Thyroid gland (tissue), 4 donors: ENCODE measurements at regions not wholly inside any gene's neighbourhood (a gene's known extent, or its start where the extent isn't known, plus 50 kb on each side); places are given as distances from the start of the nearest gene placed in this dataset.

Experiments
- CTCF ChIP-seq, 6 experiments: fragments of 200-600 bp in 3 of 6; fragments of 450-650 bp in 3 of 6; sonication (generic) in 3 of 6; IDR thresholded peaks; one replicate each; pipeline ENCODE4 v1.5.1; 2016 to 2019; ENCODE audit warnings: antibody characterized with exemption in 6 of 6, mild to moderate bottlenecking in 2 of 6, inconsistent platforms in 1 of 6, moderate library complexity in 1 of 6
- POLR2A ChIP-seq, 2 donors: fragments of 450-650 bp; IDR thresholded peaks; one replicate each; pipeline ENCODE4 v1.6.1; 2017; ENCODE audit warnings: antibody characterized with exemption in 2 of 2, mild to moderate bottlenecking in 2 of 2, moderate library complexity in 1 of 2

- TF ChIP-seq POLR2A (IDR thresholded peaks at IDR 0.05) (no peak), CTCF (IDR thresholded peaks at IDR 0.05) (no peak)
Measured at GRCh38 chr19:32252333-32252669, 93.1 kb upstream of the ZNF507 start.
